ENCODE measurements at regions not wholly inside any gene's neighbourhood (a gene's known extent, or its start where the extent isn't known, plus 50 kb on each side); places are given as distances from the start of the nearest gene placed in this dataset.

DNA sequence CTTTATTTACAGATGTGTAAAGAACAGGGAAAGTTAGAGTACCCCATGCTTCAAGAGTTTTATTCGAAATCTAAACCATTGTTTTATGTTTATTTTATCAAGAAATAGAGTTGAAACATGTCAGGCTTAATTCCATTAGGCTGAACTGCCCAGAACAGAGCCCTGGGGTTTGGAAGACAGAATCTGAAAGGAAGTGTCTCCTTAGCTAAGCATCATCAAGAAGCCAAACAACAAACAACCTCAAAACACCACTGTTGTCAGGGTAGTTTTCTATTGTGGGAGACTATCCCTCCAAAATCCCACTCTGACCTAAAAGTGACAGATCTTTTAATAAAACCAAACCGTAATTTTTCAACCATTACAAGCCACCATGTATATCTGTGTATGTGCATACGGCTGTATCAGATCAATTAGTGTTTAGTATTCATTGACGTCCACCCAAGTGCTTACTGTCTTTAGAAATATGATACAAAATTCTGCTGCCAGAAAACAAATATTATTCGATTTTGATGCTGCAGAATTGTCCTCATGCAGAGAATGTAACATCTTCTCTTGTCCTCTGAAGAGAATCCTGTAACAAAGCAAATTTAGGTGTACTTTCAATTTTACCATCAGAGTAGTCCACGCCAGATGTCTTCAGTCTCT is 271.9 kb upstream of the TMEM161B start:
- no peak for DNase-seq

DNA sequence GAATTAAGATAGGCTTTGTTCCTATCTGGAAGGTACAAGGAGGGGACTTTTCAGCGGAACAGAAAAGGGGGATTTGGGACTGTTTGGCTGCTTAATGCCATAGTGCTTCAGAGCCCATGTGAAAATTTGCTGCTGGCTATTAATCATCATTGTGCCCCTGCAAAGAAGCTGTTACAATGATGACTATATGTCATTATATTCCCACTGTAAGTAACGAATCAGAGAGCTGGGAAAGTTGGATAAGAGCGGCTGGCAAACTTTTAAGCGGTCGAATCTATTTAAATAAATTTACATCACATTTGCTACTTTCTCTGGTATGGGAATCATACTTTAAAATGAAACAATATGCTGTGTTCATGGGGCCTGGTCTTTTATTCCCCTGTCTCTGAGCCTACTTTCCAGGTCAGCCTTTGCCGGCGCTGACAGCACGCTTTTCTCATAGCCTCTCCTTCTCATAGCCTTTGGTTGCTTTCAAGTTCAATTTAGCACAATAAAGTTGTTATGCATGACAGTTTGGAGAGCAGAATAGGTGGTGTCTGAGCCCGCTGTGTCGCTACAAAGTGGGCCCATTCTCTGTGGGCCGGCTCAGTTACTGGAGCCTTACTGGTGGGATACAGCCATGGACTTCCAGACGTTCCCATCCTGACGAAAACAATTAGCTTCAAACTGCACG is 271.2 kb upstream of the TMEM161B start:
- no peak for DNase-seq

DNA sequence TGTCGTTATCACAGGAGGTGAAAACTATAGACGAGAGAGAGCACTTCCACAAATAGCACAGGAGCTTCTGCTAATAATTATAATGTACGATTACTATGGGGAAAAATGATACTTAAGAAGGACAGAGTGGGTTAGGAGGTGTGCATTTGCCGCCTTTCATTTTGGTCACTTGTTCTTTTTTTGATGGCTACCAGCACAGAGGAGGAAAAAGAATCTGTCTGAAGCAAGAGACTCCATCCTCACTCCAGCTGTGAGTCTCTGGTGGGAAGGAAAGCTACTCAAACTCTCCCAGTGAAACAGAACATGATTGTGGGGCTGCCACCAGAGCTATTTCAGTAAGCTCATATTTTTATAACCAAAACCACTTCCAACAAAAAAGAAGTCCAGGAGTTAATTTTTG is 270.4 kb upstream of the TMEM161B start:
- no peak for DNase-seq

DNA sequence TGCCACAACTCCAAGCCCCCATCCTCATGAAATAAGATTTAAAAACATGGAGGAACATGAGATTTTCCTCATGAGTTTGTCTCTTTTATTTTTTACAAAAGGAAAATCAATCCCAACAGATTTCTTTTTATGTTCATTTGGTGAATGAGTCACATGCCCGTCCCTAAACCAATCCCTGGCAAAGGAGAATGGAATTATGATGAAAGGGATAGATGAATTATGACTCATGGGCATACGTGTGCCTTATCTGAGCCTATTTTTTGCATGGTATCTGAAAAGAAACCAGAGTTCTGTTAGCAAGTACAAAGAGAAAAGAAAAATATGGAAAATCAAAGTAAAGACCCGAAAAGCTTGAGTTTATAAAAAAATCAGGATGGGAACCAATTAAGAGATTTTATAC is 267.5 kb upstream of the TMEM161B start:
- no peak for DNase-seq

DNA sequence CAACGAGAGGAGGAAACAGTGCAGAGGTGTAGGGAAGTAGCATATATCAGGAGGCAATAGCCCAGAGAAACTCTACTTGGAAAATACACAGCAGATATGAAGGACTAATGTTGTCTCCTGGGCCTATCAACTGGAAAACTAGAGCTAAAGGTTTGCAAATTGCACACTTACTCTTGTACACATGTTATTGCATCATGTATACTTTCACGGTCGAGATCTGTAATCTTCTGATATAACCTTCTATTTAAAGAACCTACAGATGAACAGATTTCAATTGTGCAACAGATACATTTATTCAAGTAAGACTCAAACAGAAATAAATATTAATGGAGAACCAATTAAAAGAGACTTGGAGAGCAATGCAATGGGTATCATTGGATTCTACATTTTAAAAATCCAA is 256.3 kb upstream of the TMEM161B start:
- no peak for DNase-seq

DNA sequence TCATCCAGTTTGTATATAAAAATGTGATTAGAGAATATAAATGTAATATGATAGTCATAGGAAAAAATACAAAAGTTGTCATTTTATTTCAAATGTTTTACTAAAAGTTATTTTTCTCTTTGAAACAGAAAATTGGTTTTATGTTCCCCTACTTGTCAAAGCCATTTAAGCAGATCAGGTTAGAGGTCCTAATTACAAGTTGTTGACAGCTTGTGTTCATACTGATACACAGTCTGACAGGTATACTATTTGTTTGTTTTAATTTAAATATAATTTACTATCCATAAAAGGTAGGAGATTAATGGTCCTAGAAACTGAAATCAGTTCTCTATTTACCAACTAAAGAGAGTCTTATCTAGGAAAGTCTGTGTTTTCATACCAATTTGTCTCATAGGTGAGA is 250.4 kb upstream of the TMEM161B start:
- no peak for DNase-seq

DNA sequence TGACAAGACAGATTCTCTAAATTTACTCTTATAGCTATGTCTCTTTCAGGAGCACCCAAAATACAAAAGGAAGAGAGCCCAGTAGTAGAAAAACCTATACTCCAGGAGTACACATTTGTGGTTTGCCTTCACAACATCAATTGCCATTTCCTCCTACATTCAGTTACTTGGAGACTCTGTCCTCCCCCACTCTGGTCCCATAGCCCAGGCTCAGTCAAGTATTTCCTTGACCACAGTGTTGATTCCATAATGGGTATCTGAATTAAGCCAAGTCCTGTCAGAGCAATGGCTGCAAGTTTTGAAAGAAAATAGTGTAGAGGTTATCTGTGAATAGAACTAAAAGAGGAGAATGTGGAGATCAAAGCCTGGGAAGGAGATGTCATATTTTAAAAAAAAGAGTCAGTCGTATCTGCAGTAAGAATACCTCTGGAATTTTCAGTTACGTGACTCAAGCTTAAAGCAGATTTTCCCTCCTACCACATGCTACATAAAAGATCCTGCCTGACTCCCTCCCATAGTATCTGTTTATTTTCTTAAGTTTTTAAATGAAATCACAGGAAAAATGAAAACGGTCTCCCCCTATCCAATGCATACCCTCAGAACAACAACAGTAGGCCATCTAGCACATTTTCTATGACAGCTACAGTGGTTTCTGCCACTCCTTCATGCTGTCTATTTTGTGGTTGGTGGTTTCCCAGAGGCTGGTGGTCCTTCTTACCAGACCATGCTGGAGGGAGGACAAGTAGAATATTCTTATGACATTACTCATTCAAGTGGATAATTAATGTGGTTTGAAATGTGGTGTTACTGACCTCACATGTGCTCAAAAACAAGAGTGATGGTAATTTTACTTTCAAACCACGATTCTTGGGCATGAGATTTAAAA is 249.7 kb upstream of the TMEM161B start:
- DNase-seq = peak; percentile 11

DNA sequence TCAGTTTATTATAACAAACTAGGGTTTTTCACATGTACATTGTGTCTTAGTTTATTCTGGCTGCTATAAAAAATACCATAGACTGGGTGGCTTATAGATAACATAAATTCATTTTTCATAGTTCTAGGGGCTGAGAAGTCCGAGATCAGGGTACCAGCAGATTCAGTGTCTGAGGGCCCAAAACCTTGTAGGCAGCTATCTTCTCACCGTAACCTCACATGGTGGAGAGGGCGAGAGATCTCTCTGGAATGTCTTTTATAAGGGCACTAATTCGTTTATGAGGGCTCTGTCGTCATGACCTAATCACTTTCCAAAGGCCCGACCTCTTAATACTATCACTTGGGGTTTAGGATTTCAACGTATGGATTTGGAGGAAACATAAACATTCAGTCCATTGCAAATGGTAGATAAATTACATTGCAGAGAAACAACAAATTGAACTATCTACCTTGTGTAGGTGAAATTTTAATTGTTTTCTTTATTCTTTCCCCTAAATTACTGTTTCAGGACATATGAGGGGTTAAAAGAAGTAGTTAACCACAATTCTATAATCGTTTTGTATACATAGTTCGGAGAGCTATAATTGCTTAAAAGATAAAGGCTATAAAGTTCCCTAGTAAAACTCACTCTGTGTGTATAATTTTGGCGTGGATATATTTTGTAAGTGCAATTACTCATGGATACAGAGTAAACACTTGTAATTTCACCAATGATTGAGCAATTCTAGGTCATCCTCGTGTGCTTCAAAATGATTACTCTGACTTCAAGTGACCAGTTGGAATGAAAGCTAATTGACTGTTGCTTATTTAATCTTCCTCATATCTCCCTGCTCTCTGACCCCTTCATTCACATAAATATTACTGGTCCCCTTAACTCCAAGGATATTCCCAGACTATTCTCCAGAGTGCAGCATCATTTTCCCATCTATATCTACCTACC is 247.5 kb upstream of the TMEM161B start:
- no peak for DNase-seq

DNA sequence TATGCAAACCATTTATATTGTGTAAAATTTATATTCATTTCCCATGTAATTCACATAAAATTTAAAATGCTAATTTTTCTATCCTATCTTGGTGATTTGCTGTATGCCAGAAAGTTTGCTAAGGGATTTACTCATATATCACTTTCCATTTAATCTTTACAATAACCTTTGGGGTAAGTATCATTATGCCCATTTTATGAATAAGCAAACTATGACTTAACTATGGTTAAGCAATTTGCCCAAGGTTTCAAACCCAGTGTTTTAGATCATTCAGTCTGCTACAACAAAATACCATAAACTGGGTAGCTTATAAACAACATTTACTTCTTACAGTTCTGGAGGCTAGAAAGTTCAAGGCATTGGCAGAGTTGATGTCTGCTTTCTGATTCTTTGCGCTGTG is 246.4 kb upstream of the TMEM161B start:
- DNase-seq = no peak

DNA sequence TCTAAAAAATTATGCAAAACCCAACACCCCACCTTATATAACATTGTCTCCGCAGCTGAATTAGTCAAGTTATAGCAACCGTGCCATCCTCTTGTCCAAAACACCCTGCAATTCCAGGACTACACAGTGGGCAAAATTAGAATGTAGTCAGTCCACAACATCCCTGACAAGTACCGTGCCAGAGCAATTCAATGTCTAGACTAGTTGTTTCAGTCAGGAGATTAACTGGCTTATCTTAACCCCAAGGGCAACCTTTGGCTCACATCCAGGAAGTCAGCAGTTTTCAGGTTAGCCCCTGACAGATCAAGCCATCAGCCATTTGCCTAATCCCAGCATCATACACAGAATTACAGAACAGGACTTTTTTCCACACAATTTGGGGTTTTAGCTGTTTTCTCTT is 240.8 kb upstream of the TMEM161B start:
- DNase-seq = no peak

DNA sequence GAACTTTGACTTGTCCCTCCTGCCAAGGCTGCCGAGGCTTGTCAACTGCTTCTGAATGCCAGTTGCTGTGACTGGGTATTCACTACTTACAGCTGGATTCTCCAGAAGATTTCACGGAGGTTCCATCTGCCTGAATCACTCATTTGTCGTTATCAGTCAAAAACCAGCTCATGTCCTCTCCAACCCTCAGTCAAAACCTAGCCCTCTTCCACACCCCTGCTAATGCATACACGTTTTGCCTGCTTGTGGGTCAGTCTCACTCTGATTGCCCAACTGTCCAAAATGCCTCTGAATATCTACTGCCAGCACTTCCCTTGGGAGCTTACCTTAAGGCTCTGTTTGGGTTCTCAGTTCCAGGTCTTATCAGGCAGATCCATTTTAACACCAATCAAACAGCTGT is 238.6 kb upstream of the TMEM161B start:
- no peak for DNase-seq

DNA sequence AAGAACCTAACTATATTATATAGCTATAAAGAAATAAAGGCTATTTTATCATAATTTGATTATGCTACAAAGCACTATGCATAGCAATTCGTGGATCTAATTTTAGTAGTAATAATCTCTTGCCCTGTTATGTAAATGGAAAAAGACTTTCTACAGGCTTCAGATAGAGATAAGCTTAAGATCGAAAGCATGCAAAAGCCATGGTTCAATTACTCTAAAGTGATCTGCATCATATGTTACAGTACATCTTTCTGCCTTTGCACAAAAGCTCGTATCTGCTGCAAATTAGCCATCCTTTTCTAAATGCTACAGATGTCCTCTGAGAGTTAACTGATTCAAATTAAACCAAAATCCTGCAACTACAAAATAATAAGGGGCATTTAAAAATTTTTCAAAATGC is 234.8 kb upstream of the TMEM161B start:
- DNase-seq = no peak

DNA sequence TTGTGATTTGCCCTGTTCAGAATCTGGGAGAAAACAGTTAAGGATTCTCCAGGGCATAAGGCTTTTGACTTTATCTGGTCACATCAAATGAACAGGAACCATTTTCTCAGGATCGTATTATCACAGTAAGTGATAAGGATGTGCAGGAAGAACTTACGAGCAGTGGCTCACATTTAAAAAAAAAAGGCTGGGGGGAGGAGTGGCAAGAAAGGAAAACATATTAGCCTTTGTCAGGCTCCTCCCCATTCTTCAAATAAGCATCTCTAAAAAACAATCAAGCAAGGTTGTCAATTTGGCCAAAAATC is 234.3 kb upstream of the TMEM161B start:
- no peak for DNase-seq

DNA sequence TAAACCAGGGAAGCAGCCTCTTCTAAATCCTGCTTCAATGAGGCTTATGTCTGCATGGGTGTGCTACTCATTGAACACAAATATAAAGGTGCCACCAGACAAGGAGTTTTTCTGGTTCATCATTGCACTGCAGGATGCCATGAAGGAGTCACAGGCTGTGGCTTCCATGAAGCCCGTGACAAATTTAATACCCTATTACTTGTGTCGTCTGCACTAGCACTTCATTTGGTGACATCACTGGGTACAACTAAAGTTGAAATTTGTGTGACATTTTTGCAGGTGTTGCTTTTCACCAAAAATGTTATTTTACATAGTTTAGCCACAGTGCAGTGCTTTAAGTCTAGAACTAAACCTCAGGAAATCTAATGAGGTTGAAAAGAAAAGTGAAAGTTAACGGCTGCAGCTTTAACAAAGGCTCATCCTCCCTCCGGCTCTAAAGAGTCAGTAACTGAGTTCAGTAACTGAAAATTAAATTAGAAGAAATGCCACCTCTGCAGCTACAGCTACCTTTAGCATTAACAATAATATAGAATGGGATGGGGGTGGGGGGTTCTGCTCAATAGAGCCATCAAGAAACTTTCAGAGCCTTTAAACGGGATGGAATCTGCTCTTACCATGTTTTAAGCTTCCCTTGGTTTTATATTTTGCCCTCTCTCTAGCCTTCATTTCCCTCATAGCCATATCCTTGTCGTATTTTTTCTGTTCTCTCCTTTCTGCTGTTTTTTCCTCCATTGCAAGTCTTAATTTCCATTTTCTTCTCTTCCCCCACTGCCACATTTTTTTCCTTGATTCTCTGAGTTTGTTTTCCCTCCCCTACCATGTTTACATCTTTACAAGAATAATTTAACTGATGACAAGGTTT is 233.8 kb upstream of the TMEM161B start:
- no peak for DNase-seq

DNA sequence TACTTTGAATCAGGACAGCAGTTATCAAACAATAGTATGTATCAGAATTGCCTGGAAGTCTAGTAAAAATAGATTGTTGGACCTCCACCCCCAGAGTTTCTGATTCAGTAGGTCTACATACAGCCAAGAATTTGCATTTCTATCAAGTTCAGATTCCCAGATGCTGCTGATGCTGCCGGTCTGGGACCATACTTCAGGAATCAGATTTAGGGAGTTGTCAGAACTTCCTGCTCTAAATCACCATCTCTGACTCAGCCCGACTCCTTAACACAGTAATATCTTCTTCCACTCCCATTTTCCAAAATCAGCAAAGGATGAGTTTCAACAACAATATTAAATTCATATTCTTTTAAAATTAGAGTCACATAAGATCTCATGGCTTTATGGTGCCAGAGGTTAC is 227.2 kb upstream of the TMEM161B start:
- DNase-seq = no peak

DNA sequence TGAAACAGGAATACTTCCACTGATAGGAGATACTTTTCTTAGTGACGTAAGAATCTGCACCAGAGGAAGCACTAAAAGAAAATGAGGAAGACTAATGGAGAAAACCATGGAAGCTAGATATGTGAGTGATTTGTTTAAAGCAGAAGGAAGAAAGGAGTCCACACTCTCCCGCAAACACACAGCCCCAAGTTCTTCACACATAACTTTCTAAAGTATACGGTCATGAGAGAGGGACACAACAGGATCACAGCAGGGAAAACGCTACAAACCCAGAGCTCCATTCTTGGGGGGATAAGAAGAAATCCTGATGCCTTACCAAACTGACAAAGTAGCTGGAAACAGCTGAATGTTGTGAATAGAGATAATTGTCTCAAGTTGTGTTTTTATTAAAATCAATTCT is 222.2 kb upstream of the TMEM161B start:
- DNase-seq = no peak

DNA sequence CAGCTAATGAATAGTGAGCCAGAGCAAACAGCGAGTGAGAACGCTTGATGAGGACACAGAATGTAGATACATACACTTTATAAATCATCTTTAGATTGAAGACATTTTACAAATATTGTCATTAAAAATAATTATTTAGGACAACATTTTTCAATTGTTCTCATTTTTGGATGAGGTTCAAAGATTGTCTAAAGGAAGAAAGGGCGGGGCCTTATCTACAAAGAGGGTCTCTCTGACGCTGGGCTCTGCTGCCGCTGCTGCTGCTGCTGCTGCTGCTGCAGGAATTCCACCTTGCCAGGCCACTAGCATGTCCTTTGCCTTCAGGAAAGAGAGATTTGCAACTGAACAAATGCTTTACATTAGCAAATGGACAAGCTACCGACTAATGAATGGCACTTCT is 220.7 kb upstream of the TMEM161B start:
- no peak for DNase-seq

DNA sequence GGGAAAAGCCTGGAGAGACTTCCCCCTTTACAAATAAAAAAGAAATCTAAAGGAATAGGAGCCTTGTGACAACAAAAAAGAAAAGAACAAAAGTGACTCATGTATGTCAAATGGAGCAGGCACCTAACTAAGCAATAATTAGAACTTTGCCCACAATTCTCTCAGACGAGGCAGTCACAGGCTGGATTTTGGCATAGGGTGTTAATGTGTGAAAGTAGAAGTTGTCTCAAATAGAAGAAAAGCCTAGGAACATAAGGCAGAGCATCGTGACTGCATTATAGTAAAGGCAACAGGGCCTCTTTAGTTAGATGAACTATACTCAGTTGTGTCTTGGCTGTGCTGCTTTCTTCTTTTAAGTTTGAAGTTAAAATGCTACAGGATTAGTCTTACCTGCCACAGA is 219.9 kb upstream of the TMEM161B start:
- DNase-seq = no peak

DNA sequence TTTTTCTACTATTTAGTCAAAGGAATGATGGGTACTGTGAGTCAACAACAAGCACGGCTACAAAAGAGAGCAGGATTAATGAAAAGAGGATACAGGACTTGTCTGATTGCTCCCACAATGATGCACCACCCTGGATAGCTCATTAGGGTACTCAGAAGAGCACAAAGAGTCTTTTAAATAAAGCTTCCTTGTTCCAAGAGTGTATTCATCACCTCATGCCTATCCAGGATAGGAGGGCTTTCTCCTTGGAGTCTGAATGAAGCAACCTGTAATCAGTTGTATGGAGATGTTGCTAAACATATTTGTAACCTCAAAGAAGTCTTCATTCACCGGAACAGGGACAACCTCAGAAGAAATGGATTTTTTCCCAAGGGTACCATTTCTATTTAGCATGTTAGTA is 219.5 kb upstream of the TMEM161B start:
- DNase-seq = no peak

DNA sequence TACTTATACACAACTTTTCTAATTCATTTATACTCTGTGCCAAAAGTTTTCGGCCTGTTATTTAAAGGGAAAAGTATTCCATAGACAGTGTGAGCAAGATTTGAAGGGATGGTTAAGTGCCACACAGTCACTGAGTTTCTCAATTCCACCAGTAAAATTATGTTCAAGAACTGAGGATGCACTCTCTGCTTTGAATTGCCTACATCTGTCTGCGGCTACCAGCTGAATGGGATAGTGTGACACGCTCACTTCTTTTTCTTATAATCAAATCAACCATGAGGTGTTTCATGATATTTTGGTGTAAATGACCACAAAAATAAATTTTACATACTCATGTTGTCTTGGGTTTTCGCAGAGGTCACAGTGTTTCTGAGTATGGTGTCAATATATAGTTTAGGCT is 218.4 kb upstream of the TMEM161B start:
- no peak for DNase-seq

DNA sequence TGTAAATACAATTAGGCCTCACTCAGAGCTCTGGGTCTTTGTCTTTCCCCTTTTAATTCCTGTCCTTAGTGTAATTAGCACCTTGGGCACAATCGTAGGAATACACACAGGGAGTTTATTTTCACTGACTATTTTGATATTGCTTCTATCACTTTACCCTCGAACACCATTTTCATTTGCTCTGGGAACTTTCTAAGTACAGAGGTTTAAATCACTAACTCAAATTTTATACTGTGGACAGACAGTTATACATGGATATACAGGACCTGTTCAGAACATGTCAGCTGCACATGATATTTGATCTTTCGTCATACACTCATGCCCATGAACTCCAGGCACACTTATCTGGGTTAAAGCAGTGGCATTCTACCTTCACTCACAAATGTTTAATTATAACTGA is 217.8 kb upstream of the TMEM161B start:
- DNase-seq = no peak

DNA sequence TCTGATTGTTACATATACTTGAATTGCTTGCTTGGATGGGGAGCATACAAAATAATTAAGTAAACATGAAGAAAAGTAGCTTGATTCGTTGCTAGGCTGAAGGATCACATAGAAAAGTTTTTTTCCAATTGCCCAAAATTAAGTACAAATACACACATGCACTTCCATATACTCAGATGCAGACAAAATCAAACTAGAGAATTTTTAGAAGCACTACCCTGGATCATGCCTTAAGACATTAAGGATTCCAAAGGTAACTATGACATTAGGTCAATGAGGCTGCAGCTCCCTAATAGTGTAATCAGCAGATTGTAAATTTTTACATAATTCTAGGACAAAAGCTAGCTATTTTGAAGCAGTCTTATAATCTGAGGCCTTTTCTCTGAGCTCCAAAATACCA is 216.9 kb upstream of the TMEM161B start:
- no peak for DNase-seq
